Smooth muscle cell (in vitro differentiated cells): ENCODE measurements at regions not wholly inside any gene's neighbourhood (a gene's known extent, or its start where the extent isn't known, plus 50 kb on each side); places are given as distances from the start of the nearest gene placed in this dataset.

Experiments
- DNase-seq: peaks from one replicate; lab custom pipeline; 2025; ENCODE audit not compliant: unreplicated experiment; lab: John Stamatoyannopoulos, UW
- H2AFZ ChIP-seq: fragments of 200-600 bp; sonication (generic); 2 replicates; pipeline ENCODE4 v1.6.0; 2016; ENCODE audit warnings: antibody characterized with exemption, low read depth, mild to moderate bottlenecking
- H3F3A ChIP-seq: fragments of 200-600 bp; sonication (generic); 2 replicates; pipeline ENCODE4 v1.6.0; 2017; ENCODE audit warnings: antibody characterized with exemption, low read depth
- H3K27ac ChIP-seq: fragments of 200-600 bp; sonication (generic); 2 replicates; pipeline ENCODE4 v1.5.1; 2016; ENCODE audit warnings: low read depth, mild to moderate bottlenecking
- H3K27me3 ChIP-seq: fragments of 200-600 bp; sonication (generic); 2 replicates; pipeline ENCODE4 v1.6.1; 2016; ENCODE audit warnings: low read depth, mild to moderate bottlenecking
- H3K36me3 ChIP-seq: fragments of 200-600 bp; sonication (generic); 2 replicates; pipeline ENCODE4 v1.5.1; 2016; ENCODE audit warnings: low read depth
- H3K4me1 ChIP-seq: fragments of 200-600 bp; sonication (generic); 2 replicates; pipeline ENCODE4 v1.5.1; 2016; ENCODE audit warnings: low read depth
- H3K4me2 ChIP-seq: fragments of 200-600 bp; sonication (generic); 2 replicates; pipeline ENCODE4 v1.6.0; 2016; ENCODE audit warnings: mild to moderate bottlenecking
- H3K4me3 ChIP-seq: fragments of 200-600 bp; sonication (generic); 2 replicates; pipeline ENCODE4 v1.5.1; 2016; ENCODE audit warnings: mild to moderate bottlenecking
- H3K79me2 ChIP-seq: fragments of 200-600 bp; sonication (generic); 2 replicates; pipeline ENCODE4 v1.6.0; 2016; ENCODE audit warnings: low read depth, mild to moderate bottlenecking
- H3K9ac ChIP-seq: fragments of 200-600 bp; sonication (generic); 2 replicates; pipeline ENCODE4 v1.6.0; 2016; ENCODE audit warnings: low read depth
- H3K9me3 ChIP-seq: fragments of 200-600 bp; sonication (generic); replicated peaks from 2 replicates; pipeline ENCODE4 v1.5.1; 2016; ENCODE audit warnings: low read depth
- H4K20me1 ChIP-seq: fragments of 200-600 bp; sonication (generic); 2 replicates; pipeline ENCODE4 v1.6.0; 2016; ENCODE audit warnings: low read depth
- WGBS: methylation state at CpG from one replicate; pipeline ENCODE4 v1.1.7; 2016; ENCODE audit warnings: low lambda C conversion rate; 5-methylcytosine and 5-hydroxymethylcytosine counted together
- TF ChIP-seq, protein P1 (sequence below): fragments of 200-600 bp; sonication (generic); IDR thresholded peaks from 2 replicates; pipeline ENCODE4 v1.5.1; 2017; ENCODE audit warnings: borderline replicate concordance, mild to moderate bottlenecking, antibody characterized with exemption; ENCODE audit not compliant: insufficient read depth, poor library complexity, severe bottlenecking

DNA sequence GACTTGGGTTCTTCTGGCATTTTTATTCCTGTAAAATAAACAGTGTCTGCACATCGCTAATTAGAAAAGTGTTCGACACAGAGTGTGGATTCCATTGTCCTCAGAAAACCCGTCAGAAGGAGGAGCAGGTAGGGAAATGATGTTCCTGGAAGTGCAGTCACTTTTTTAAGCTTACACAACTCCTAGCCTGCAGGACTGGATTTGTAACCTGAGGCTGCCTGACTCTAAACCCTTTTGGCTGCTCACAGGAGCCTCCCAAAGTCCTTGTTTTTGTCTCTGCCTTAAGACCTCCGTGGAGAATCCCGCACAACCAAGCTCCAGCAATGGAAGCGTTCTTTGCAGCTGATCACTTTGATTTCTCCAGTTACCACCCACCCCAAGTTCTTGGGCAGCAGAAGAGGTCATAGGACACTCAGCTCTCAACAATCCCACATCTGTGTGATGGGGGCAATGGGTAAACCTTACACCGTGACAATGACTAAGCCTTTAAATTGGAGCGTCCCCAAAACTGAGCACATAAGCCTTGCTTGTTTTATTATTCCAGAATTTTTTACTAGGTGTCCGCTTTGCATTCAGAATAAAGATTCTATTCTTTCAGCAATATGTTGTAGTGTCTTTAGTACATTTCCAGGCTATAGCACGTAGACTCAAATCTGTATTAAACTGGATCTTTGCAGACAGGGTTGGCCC lies 227.9 kb downstream of the TBXT start:
- H3K4me3 ChIP-seq = no peak overlapping the region
- no peak for DNase-seq
- no peaks in the 10 kb centered on the region for H3K79me2 ChIP-seq
- no peaks in the 10 kb centered on the region for H4K20me1 ChIP-seq
- 84% methylated on average over 10 of the region's 10 CpGs for WGBS
- H2AFZ ChIP-seq = no peak overlapping the region
- no peak overlapping the region for H3K27ac ChIP-seq
- no peak overlapping the region for H3K4me2 ChIP-seq
- TF ChIP-seq, protein P1, sequence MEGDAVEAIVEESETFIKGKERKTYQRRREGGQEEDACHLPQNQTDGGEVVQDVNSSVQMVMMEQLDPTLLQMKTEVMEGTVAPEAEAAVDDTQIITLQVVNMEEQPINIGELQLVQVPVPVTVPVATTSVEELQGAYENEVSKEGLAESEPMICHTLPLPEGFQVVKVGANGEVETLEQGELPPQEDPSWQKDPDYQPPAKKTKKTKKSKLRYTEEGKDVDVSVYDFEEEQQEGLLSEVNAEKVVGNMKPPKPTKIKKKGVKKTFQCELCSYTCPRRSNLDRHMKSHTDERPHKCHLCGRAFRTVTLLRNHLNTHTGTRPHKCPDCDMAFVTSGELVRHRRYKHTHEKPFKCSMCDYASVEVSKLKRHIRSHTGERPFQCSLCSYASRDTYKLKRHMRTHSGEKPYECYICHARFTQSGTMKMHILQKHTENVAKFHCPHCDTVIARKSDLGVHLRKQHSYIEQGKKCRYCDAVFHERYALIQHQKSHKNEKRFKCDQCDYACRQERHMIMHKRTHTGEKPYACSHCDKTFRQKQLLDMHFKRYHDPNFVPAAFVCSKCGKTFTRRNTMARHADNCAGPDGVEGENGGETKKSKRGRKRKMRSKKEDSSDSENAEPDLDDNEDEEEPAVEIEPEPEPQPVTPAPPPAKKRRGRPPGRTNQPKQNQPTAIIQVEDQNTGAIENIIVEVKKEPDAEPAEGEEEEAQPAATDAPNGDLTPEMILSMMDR = no peak
- no peaks in the 10 kb centered on the region for H3F3A ChIP-seq
- no peaks in the 10 kb centered on the region for H3K27me3 ChIP-seq
- no peaks in the 10 kb centered on the region for H3K36me3 ChIP-seq
- H3K4me1 ChIP-seq = no peaks in the 10 kb centered on the region
- H3K9ac ChIP-seq = no peak overlapping the region
- no peaks in the 10 kb centered on the region for H3K9me3 ChIP-seq

- H3F3A ChIP-seq = no peaks in the 10 kb centered on the region
- TF ChIP-seq, protein P1 = no peak
- no peaks in the 10 kb centered on the region for H3K4me1 ChIP-seq
- H2AFZ ChIP-seq = no peak overlapping the region
- H3K27me3 ChIP-seq = no peaks in the 10 kb centered on the region
- WGBS = 77% methylated on average over 5 of the region's 5 CpGs
- H3K4me2 ChIP-seq = no peak overlapping the region
- no peaks in the 10 kb centered on the region for H3K36me3 ChIP-seq
- no peak overlapping the region for H3K4me3 ChIP-seq
- no peaks in the 10 kb centered on the region for H4K20me1 ChIP-seq
- no peak overlapping the region for H3K27ac ChIP-seq
- H3K9me3 ChIP-seq = no peaks in the 10 kb centered on the region
- H3K79me2 ChIP-seq = no peaks in the 10 kb centered on the region
- no peak overlapping the region for H3K9ac ChIP-seq
- DNase-seq = no peak
Observed at GRCh38 chr6:165939047-165939446, 228.6 kb downstream of the TBXT start.

- no peaks in the 10 kb centered on the region for H3K36me3 ChIP-seq
- H3F3A ChIP-seq = no peaks in the 10 kb centered on the region
- no peaks in the 10 kb centered on the region for H4K20me1 ChIP-seq
- H3K4me3 ChIP-seq = no peak overlapping the region
- TF ChIP-seq, protein P1 = no peak
- no peak overlapping the region for H3K4me2 ChIP-seq
- WGBS = 89% methylated on average over 3 of the region's 3 CpGs
- H3K27me3 ChIP-seq = no peaks in the 10 kb centered on the region
- no peaks in the 10 kb centered on the region for H3K9me3 ChIP-seq
- no peak overlapping the region for H3K27ac ChIP-seq
- no peak for DNase-seq
- H3K9ac ChIP-seq = no peak overlapping the region
- H3K4me1 ChIP-seq = no peaks in the 10 kb centered on the region
- H3K79me2 ChIP-seq = no peaks in the 10 kb centered on the region
- H2AFZ ChIP-seq = no peak overlapping the region
Observed at GRCh38 chr6:165937564-165938358, 229.9 kb downstream of the TBXT start.
